CD14-positive monocyte (primary cell): ENCODE measurements at regions not wholly inside any gene's neighbourhood (a gene's known extent, or its start where the extent isn't known, plus 50 kb on each side); places are given as distances from the start of the nearest gene placed in this dataset.

ENCODE experiments used
- DNase-seq, 3 donors: peaks; one replicate each; pipeline ENCODE4 v3.0.0-alpha.2; 2011 to 2022
- H2AFZ ChIP-seq: 2 replicates; pipeline ENCODE4 v1.6.0; 2012; ENCODE audit warnings: mild to moderate bottlenecking, low read depth, low read length, inconsistent platforms; ENCODE audit not compliant: insufficient read depth, poor library complexity, severe bottlenecking
- H3K27ac ChIP-seq, 2 donors: 1 replicate in 1 of 2; 2 replicates in 1 of 2; pipeline ENCODE4 v1.5.1; 2012 to 2013; ENCODE audit warnings: low read length in 2 of 2, control low read depth in 1 of 2, inconsistent platforms in 1 of 2, low read depth in 1 of 2, mild to moderate bottlenecking in 1 of 2
- H3K27me3 ChIP-seq, 2 donors: one replicate each; pipeline versions ENCODE4 v1.6.0 to v1.6.1; 2011 to 2013; ENCODE audit warnings: low read length in 2 of 2; ENCODE audit not compliant: control insufficient read depth in 2 of 2, insufficient read depth in 2 of 2
- H3K36me3 ChIP-seq, 2 donors: replicated peaks in 1 of 2; 1 replicate in 1 of 2; 2 replicates in 1 of 2; pipeline versions ENCODE4 v1.5.1 to v1.6.1; 2012 to 2013; ENCODE audit warnings: low read length in 2 of 2, control low read depth in 1 of 2, inconsistent platforms in 1 of 2, mild to moderate bottlenecking in 1 of 2; ENCODE audit not compliant: insufficient read depth in 2 of 2, control insufficient read depth in 1 of 2
- H3K4me1 ChIP-seq, 2 donors: 1 replicate in 1 of 2; 2 replicates in 1 of 2; pipeline versions ENCODE4 v1.5.1 to v1.6.1; 2012 to 2013; ENCODE audit warnings: low read length in 2 of 2, control low read depth in 1 of 2, inconsistent platforms in 1 of 2, mild to moderate bottlenecking in 1 of 2, moderate library complexity in 1 of 2; ENCODE audit not compliant: insufficient read depth in 2 of 2, control insufficient read depth in 1 of 2
- H3K4me2 ChIP-seq: replicated peaks from 2 replicates; pipeline ENCODE3; 2012; ENCODE audit warnings: low read length, moderate library complexity, mild to moderate bottlenecking; ENCODE audit not compliant: poor library complexity, severe bottlenecking; ENCODE audit errors: extremely low read depth
- H3K4me3 ChIP-seq, 3 experiments: fragments of 200-600 bp in 1 of 3; sonication (generic) in 1 of 3; replicated peaks in 1 of 3; 1 replicate in 2 of 3; 2 replicates in 1 of 3; pipeline ENCODE4 v1.5.1; 2011 to 2013; ENCODE audit warnings: low read length in 3 of 3, mild to moderate bottlenecking in 3 of 3, control low read depth in 2 of 3, low read depth in 2 of 3, inconsistent platforms in 1 of 3, moderate library complexity in 1 of 3
- H3K79me2 ChIP-seq: 2 replicates; pipeline ENCODE4 v1.6.0; 2012; ENCODE audit warnings: mild to moderate bottlenecking, control low read depth, inconsistent platforms, low read length, moderate library complexity; ENCODE audit not compliant: insufficient read depth
- H3K9ac ChIP-seq: 2 replicates; pipeline ENCODE4 v1.6.0; 2017; ENCODE audit warnings: low read length, mild to moderate bottlenecking; ENCODE audit not compliant: insufficient read depth, poor library complexity, severe bottlenecking
- H3K9me3 ChIP-seq, 2 donors: replicated peaks in 1 of 2; 1 replicate in 1 of 2; 2 replicates in 1 of 2; pipeline versions ENCODE4 v1.5.1 to v1.6.1; 2012 to 2013; ENCODE audit warnings: low read length in 2 of 2, control low read depth in 1 of 2; ENCODE audit not compliant: control insufficient read depth in 1 of 2, insufficient read depth in 1 of 2
- H4K20me1 ChIP-seq: 2 replicates; pipeline ENCODE4 v1.6.0; 2012; ENCODE audit warnings: mild to moderate bottlenecking, low read length, control low read depth, moderate library complexity; ENCODE audit not compliant: insufficient read depth
- H3K27ac Mint-ChIP-seq, 7 donors: one replicate each; pipeline ENCODE4 v1.8.0; 2020; ENCODE audit warnings: mild to moderate bottlenecking in 7 of 7, mixed read lengths in 7 of 7, moderate library complexity in 6 of 7, inconsistent platforms in 2 of 7
- H3K27me3 Mint-ChIP-seq, 3 donors: one replicate each; pipeline ENCODE4 v1.8.0; 2021 to 2022; ENCODE audit warnings: low read depth in 3 of 3, mild to moderate bottlenecking in 3 of 3, mixed read lengths in 3 of 3, moderate library complexity in 3 of 3, inconsistent platforms in 1 of 3
- H3K36me3 Mint-ChIP-seq, 2 donors: one replicate each; pipeline ENCODE4 v1.8.0; 2020; ENCODE audit warnings: mixed read lengths in 2 of 2, inconsistent platforms in 1 of 2, mild to moderate bottlenecking in 1 of 2
- H3K4me1 Mint-ChIP-seq: one replicate; pipeline ENCODE4 v1.8.0; 2020; ENCODE audit warnings: mild to moderate bottlenecking, mixed read lengths
- H3K4me3 Mint-ChIP-seq, 2 donors: one replicate each; pipeline ENCODE4 v1.8.0; 2020; ENCODE audit warnings: mild to moderate bottlenecking in 2 of 2, mixed read lengths in 2 of 2, moderate library complexity in 1 of 2
- H3K9me3 Mint-ChIP-seq, 7 donors: one replicate each; pipeline ENCODE4 v1.8.0; 2020 to 2022; ENCODE audit warnings: mixed read lengths in 7 of 7, mild to moderate bottlenecking in 6 of 7, moderate library complexity in 6 of 7, inconsistent platforms in 2 of 7
- CTCF ChIP-seq: fragments of 200-600 bp; IDR thresholded peaks from one replicate; pipeline ENCODE4 v1.8.0; 2022; ENCODE audit warnings: antibody characterized with exemption, mild to moderate bottlenecking
- WGBS: methylation state at CpG from one replicate; pipeline ENCODE4 v1.1.5; 2013; ENCODE audit warnings: missing lambda C conversion rate; ENCODE audit not compliant: insufficient coverage; 5-methylcytosine and 5-hydroxymethylcytosine counted together
- intact Hi-C, 2 donors: fragments of 100-400 bp; cut with micrococcal nuclease; formaldehyde crosslinking; loops; one replicate each; pipeline versions ENCODE4 v1.15.0 to v1.15.1; 2023

GRCh38 chr5:144731786-144732185 lies 561.1 kb downstream of the KCTD16 start:
- Histone ChIP-seq H3K79me2 (no peaks in the 10 kb centered on the region), H3K27me3 (no peaks in the 10 kb centered on the region), H3K36me3 (no peaks in the 10 kb centered on the region), H3K9me3 (peaks cover 16 to 19% of the 10 kb centered on the region in 2 donors), H3K4me1 (no peaks in the 10 kb centered on the region), H3K4me2 (no peak overlapping the region), H2AFZ (no peak overlapping the region), H4K20me1 (no peaks in the 10 kb centered on the region), H3K27ac (no peak overlapping the region), H3K4me3 (no peak overlapping the region), H3K9ac (no peak overlapping the region)
- Mint-ChIP-seq H3K4me1 (no peaks in the 10 kb centered on the region), H3K27me3 (no peaks in the 10 kb centered on the region), H3K4me3 (no peak overlapping the region), H3K27ac (no peak overlapping the region), H3K36me3 (no peaks in the 10 kb centered on the region), H3K9me3 (peaks cover 2 to 18% (median 14%) of the 10 kb centered on the region in 7 donors)
- intact Hi-C loops: no loop called here
- 60% methylated on average over 1 of the region's 1 CpG for WGBS
- DNase-seq: no peak
- no peak for TF ChIP-seq CTCF

- Histone ChIP-seq H3K79me2 (no peaks in the 10 kb centered on the region), H3K27me3 (no peaks in the 10 kb centered on the region), H3K4me3 (no peak overlapping the region), H3K9me3 (peaks cover 0 to 6% of the 10 kb centered on the region in 2 donors), H4K20me1 (no peaks in the 10 kb centered on the region), H3K4me2 (no peak overlapping the region), H3K4me1 (no peaks in the 10 kb centered on the region), H3K36me3 (no peaks in the 10 kb centered on the region), H3K27ac (no peak overlapping the region), H3K9ac (no peak overlapping the region), H2AFZ (no peak overlapping the region)
- no peaks in the 10 kb centered on the region for H3K4me1 Mint-ChIP-seq
- no peak for DNase-seq
- H3K27ac Mint-ChIP-seq: no peak overlapping the region
- H3K27me3 Mint-ChIP-seq: no peaks in the 10 kb centered on the region
- H3K4me3 Mint-ChIP-seq: no peak overlapping the region
- no peak for TF ChIP-seq CTCF
- intact Hi-C loops: no loop called here
- no peaks in the 10 kb centered on the region for H3K36me3 Mint-ChIP-seq
- WGBS: no CpG with 5 or more reads among the region's 3 CpGs
- H3K9me3 Mint-ChIP-seq: peaks cover 0 to 9% (median 4%) of the 10 kb centered on the region in 7 donors
These were observed 541.4 kb downstream of the KCTD16 start for GRCh38 chr5:144712090-144712489.
